Psoas muscle (tissue), 7 donors: ENCODE measurements at regions not wholly inside any gene's neighbourhood (a gene's known extent, or its start where the extent isn't known, plus 50 kb on each side); places are given as distances from the start of the nearest gene placed in this dataset.

Experiments
- ATAC-seq, 4 donors: fragments of 200-7000 bp; cut with Tn5 transposase; one replicate each; pipeline ENCODE4 v1.9.1; 2020; ENCODE audit warnings: moderate library complexity in 3 of 4, mild to moderate bottlenecking in 2 of 4
- DNase-seq, 2 donors: peaks; one replicate each; pipeline ENCODE4 v3.0.0-alpha.2; 2020
- H3K27ac ChIP-seq: fragments of 200-600 bp; one replicate; pipeline ENCODE4 v1.8.0; 2022
- H3K27me3 ChIP-seq, 3 donors: fragments of 200-600 bp in 1 of 3; one replicate each; pipeline versions ENCODE4 v1.6.1 to v1.8.0; 2013 to 2022; ENCODE audit warnings: low read length in 2 of 3, mild to moderate bottlenecking in 2 of 3, moderate library complexity in 1 of 3; ENCODE audit not compliant: insufficient read depth in 3 of 3
- H3K36me3 ChIP-seq, 2 donors: fragments of 200-600 bp in 1 of 2; one replicate each; pipeline versions ENCODE4 v1.6.1 to v1.8.0; 2013 to 2022; ENCODE audit warnings: low read depth in 1 of 2, mild to moderate bottlenecking in 1 of 2, moderate library complexity in 1 of 2; ENCODE audit not compliant: insufficient read depth in 1 of 2
- H3K4me1 ChIP-seq: fragments of 200-600 bp; one replicate; pipeline ENCODE4 v1.8.0; 2022
- H3K4me3 ChIP-seq: fragments of 200-600 bp; one replicate; pipeline ENCODE4 v1.8.0; 2022; ENCODE audit warnings: mild to moderate bottlenecking
- H3K9me3 ChIP-seq: fragments of 200-600 bp; one replicate; pipeline ENCODE4 v1.8.0; 2022
- WGBS, 3 donors: extraction: QIAGEN DNeasy Blood & Tissue Kit; methylation state at CpG; one replicate each; pipeline versions ENCODE4 v1.1.6 to v1.1.7; 2013; 5-methylcytosine and 5-hydroxymethylcytosine counted together
- intact Hi-C, 2 donors: fragments of 100-400 bp; cut with DNase I; formaldehyde crosslinking; loops; one replicate each; pipeline versions ENCODE4 v1.11.0 to v1.14.2; 2022
- TF ChIP-seq, protein P1 (sequence below): fragments of 200-600 bp; IDR thresholded peaks from one replicate; pipeline ENCODE4 v1.8.0; 2022; ENCODE audit warnings: antibody characterized with exemption
- donor health status: healthy with polysubstance abuse.
- donor health status: DM: no; HTN: no; CAD: no; lungs with moderate emphysema.
- donor health status: Bipolar disorder and iron deficiency.
- donor health status: healthy.
- donor health status: DM: yes; HTN: yes; CAD: no.
- donor health status: DM: no; HTN: no; CAD: no.
- donor health status: DM: yes; HTN: yes; CAD: no.

- DNase-seq = no peak
- Histone ChIP-seq H3K9me3 (no peaks in the 10 kb centered on the region), H3K27ac (no peak overlapping the region), H3K4me3 (no peak overlapping the region), H3K36me3 (no peaks in the 10 kb centered on the region), H3K27me3 (no peaks in the 10 kb centered on the region), H3K4me1 (no peaks in the 10 kb centered on the region)
- TF ChIP-seq, protein P1, sequence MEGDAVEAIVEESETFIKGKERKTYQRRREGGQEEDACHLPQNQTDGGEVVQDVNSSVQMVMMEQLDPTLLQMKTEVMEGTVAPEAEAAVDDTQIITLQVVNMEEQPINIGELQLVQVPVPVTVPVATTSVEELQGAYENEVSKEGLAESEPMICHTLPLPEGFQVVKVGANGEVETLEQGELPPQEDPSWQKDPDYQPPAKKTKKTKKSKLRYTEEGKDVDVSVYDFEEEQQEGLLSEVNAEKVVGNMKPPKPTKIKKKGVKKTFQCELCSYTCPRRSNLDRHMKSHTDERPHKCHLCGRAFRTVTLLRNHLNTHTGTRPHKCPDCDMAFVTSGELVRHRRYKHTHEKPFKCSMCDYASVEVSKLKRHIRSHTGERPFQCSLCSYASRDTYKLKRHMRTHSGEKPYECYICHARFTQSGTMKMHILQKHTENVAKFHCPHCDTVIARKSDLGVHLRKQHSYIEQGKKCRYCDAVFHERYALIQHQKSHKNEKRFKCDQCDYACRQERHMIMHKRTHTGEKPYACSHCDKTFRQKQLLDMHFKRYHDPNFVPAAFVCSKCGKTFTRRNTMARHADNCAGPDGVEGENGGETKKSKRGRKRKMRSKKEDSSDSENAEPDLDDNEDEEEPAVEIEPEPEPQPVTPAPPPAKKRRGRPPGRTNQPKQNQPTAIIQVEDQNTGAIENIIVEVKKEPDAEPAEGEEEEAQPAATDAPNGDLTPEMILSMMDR = no peak
- intact Hi-C loops = loop anchor here (10.0 kb wide), 1 partner anchor 349 kb away; no protein-coding TSS in a partner anchor
- ATAC-seq = no peak
- 87 to 91% (median 87%) methylated on average over 4 of the region's 4 CpGs for WGBS, 3 donors
Observed at GRCh38 chr17:71464241-71464640, 656.6 kb upstream of the SOX9 start.

DNA sequence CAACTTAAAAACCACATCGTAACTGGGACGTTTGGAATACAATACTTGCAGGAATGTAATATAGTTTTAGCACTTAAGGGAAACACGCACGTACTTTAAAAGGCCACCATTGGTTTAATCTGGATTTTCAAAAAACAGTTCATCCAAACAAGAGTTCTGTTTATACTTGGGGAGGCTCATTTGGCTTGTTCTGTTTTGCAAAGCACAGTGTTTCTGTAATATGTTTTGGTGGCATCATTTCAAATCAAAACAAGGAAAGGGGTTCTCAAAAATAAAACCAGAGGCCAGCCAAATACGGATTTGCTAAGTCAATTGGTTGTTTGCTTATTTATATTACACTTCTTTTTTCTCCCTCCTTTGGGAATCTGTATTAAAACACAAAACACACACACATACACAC, 656.1 kb upstream of the SOX9 start:
- DNase-seq = no peak
- no peaks in the 10 kb centered on the region for H3K4me1 ChIP-seq
- H3K27ac ChIP-seq = no peak overlapping the region
- intact Hi-C loops = loop anchor here (10.0 kb wide), 1 partner anchor 350 kb away; no protein-coding TSS in a partner anchor
- ATAC-seq = no peak
- TF ChIP-seq, protein P1 = no peak
- 78 to 82% (median 80%) methylated on average over 5 of the region's 5 CpGs for WGBS, 3 donors
- H3K9me3 ChIP-seq = no peaks in the 10 kb centered on the region
- H3K36me3 ChIP-seq = no peaks in the 10 kb centered on the region
- no peaks in the 10 kb centered on the region for H3K27me3 ChIP-seq
- no peak overlapping the region for H3K4me3 ChIP-seq

GRCh38 chr17:71467719-71468118, 653.1 kb upstream of the SOX9 start:
- no peaks in the 10 kb centered on the region for H3K36me3 ChIP-seq
- TF ChIP-seq, protein P1 = no peak
- WGBS, 3 donors = 72 to 94% (median 80%) methylated on average over 2 of the region's 2 CpGs
- ATAC-seq (no peak), DNase-seq (no peak)
- H3K27ac ChIP-seq = no peak overlapping the region
- intact Hi-C loops = loop anchor here (10.0 kb wide), 1 partner anchor 353 kb away; no protein-coding TSS in a partner anchor
- no peaks in the 10 kb centered on the region for H3K9me3 ChIP-seq
- no peak overlapping the region for H3K4me3 ChIP-seq
- no peaks in the 10 kb centered on the region for H3K27me3 ChIP-seq
- H3K4me1 ChIP-seq = no peaks in the 10 kb centered on the region

DNA sequence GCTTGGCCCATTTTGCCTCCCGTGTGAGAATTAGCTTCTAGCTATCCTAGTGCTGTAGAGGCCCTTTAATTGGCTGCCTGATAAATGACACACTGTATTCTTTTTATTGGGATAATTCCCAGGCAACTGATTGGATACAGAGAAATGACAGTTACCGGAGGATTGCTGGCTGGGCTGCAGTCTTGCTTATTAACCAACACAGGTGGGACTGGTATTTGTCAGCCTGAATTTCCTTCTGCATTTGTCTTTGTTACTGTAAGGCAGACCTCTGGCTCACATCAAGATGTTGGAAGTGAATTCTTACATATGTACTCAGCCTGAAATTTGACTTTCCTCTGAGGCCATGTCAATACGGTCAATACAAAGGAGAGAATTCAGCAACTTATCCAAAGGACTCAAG, 650.8 kb upstream of the SOX9 start:
- Histone ChIP-seq H3K4me3 (no peak overlapping the region), H3K36me3 (no peaks in the 10 kb centered on the region), H3K27me3 (no peaks in the 10 kb centered on the region), H3K4me1 (no peaks in the 10 kb centered on the region), H3K27ac (no peak overlapping the region), H3K9me3 (no peaks in the 10 kb centered on the region)
- TF ChIP-seq, protein P1 = no peak
- WGBS, 3 donors = 68 to 77% (median 73%) methylated on average over 3 of the region's 3 CpGs
- ATAC-seq (no peak), DNase-seq (no peak)
- intact Hi-C loops = loop anchor here (5.0 to 10.0 kb wide), 4 partner anchors 645 to 1075 kb away; partner anchors contain the start of gene SOX9 (in 1 of the 2)
